ENCODE measurements at regions not wholly inside any gene's neighbourhood (a gene's known extent, or its start where the extent isn't known, plus 50 kb on each side); places are given as distances from the start of the nearest gene placed in this dataset.

GRCh38 chr7:12990440-12990839 lies 303.0 kb downstream of the ARL4A start:
- WGBS, 2 donors (ENCODE audit: extremely low coverage in 2 of 2, insufficient read length in 2 of 2, insufficient replicate concordance in 1 of 2): no CpG with 5 or more reads among the region's 4 CpGs
- Histone ChIP-seq H2BK12ac (ENCODE audit: low read length) (no peak overlapping the region), H3K9me3 (replicated peaks in 1 of 2; ENCODE audit: control insufficient read depth in 2 of 2, insufficient read depth in 1 of 2, low read depth in 1 of 2, low read length in 2 of 2) (peaks cover 0 to 8% of the 10 kb centered on the region in 2 donors), H3K27me3 (ENCODE audit: control insufficient read depth in 3 of 3, insufficient read depth in 3 of 3, low read depth in 1 of 3, low read length in 3 of 3) (no peaks in the 10 kb centered on the region), H4K91ac (ENCODE audit: low read depth, low read length, poor library complexity) (no peak overlapping the region), H3K27ac (replicated peaks; ENCODE audit: low read length) (no peak overlapping the region), H3K23ac (ENCODE audit: low read depth, low read length, poor library complexity) (no peak overlapping the region), H3K4ac (ENCODE audit: low read length) (no peak overlapping the region), H3K18ac (ENCODE audit: low read length) (no peak overlapping the region), H3K4me2 (ENCODE audit: insufficient read depth, low read length, poor library complexity, severe bottlenecking) (no peak overlapping the region), H2BK15ac (ENCODE audit: low read length) (no peak overlapping the region), H3K9ac (ENCODE audit: low read depth, low read length, poor library complexity) (no peak overlapping the region), H3K36me3 (replicated peaks in 1 of 2; ENCODE audit: control insufficient read depth in 2 of 2, insufficient read depth in 2 of 2, low read length in 2 of 2) (no peaks in the 10 kb centered on the region), H3K14ac (ENCODE audit: low read length) (no peak overlapping the region), H3K79me1 (ENCODE audit: low read depth, low read length) (no peaks in the 10 kb centered on the region), H4K8ac (ENCODE audit: low read depth, low read length) (no peak overlapping the region), H2BK120ac (ENCODE audit: low read depth, low read length) (no peak overlapping the region), H2BK5ac (ENCODE audit: low read length) (no peak overlapping the region), H2AFZ (ENCODE audit: low read length) (no peak overlapping the region), H3K4me1 (ENCODE audit: control insufficient read depth in 2 of 2, insufficient read depth in 1 of 2, low read depth in 1 of 2, low read length in 2 of 2) (no peaks in the 10 kb centered on the region), H3K4me3 (ENCODE audit: low read length in 2 of 2) (no peak overlapping the region), H2AK5ac (ENCODE audit: low read depth, low read length) (no peak overlapping the region)
- DNase-seq (ENCODE audit: low spot score): no peak

GRCh38 chr7:12993025-12993424 lies 305.6 kb downstream of the ARL4A start:
- H3K9ac ChIP-seq (ENCODE audit: low read depth, low read length, poor library complexity): no peak overlapping the region
- no peak overlapping the region for H2BK12ac ChIP-seq (ENCODE audit: low read length)
- no peak overlapping the region for H3K14ac ChIP-seq (ENCODE audit: low read length)
- no peak overlapping the region for H3K4me2 ChIP-seq (ENCODE audit: insufficient read depth, low read length, poor library complexity, severe bottlenecking)
- H3K18ac ChIP-seq (ENCODE audit: low read length): no peak overlapping the region
- H2BK15ac ChIP-seq (ENCODE audit: low read length): no peak overlapping the region
- no peak overlapping the region for H2AFZ ChIP-seq (ENCODE audit: low read length)
- no peak overlapping the region for H4K91ac ChIP-seq (ENCODE audit: low read depth, low read length, poor library complexity)
- peaks cover 0 to 11% of the 10 kb centered on the region in 2 donors for H3K9me3 ChIP-seq (replicated peaks in 1 of 2; ENCODE audit: control insufficient read depth in 2 of 2, insufficient read depth in 1 of 2, low read depth in 1 of 2, low read length in 2 of 2)
- no peak overlapping the region for H3K4me3 ChIP-seq (ENCODE audit: low read length in 2 of 2)
- no peak overlapping the region for H3K4ac ChIP-seq (ENCODE audit: low read length)
- no peaks in the 10 kb centered on the region for H3K36me3 ChIP-seq (replicated peaks in 1 of 2; ENCODE audit: control insufficient read depth in 2 of 2, insufficient read depth in 2 of 2, low read length in 2 of 2)
- H2AK5ac ChIP-seq (ENCODE audit: low read depth, low read length): no peak overlapping the region
- H2BK120ac ChIP-seq (ENCODE audit: low read depth, low read length): no peak overlapping the region
- no peaks in the 10 kb centered on the region for H3K4me1 ChIP-seq (ENCODE audit: control insufficient read depth in 2 of 2, insufficient read depth in 1 of 2, low read depth in 1 of 2, low read length in 2 of 2)
- H4K8ac ChIP-seq (ENCODE audit: low read depth, low read length): no peak overlapping the region
- no peak for DNase-seq (ENCODE audit: low spot score)
- H3K23ac ChIP-seq (ENCODE audit: low read depth, low read length, poor library complexity): no peak overlapping the region
- H3K79me1 ChIP-seq (ENCODE audit: low read depth, low read length): no peaks in the 10 kb centered on the region
- H3K27ac ChIP-seq (replicated peaks; ENCODE audit: low read length): no peak overlapping the region
- H2BK5ac ChIP-seq (ENCODE audit: low read length): no peak overlapping the region
- no peaks in the 10 kb centered on the region for H3K27me3 ChIP-seq (ENCODE audit: control insufficient read depth in 3 of 3, insufficient read depth in 3 of 3, low read depth in 1 of 3, low read length in 3 of 3)

GRCh38 chr7:12995912-12996469 lies 308.6 kb downstream of the ARL4A start:
- Histone ChIP-seq H2BK12ac (ENCODE audit: low read length) (no peak overlapping the region), H3K27me3 (ENCODE audit: control insufficient read depth in 3 of 3, insufficient read depth in 3 of 3, low read depth in 1 of 3, low read length in 3 of 3) (no peaks in the 10 kb centered on the region), H3K27ac (replicated peaks; ENCODE audit: low read length) (no peak overlapping the region), H3K36me3 (replicated peaks in 1 of 2; ENCODE audit: control insufficient read depth in 2 of 2, insufficient read depth in 2 of 2, low read length in 2 of 2) (no peaks in the 10 kb centered on the region), H2BK120ac (ENCODE audit: low read depth, low read length) (no peak overlapping the region), H3K4me3 (ENCODE audit: low read length in 2 of 2) (no peak overlapping the region), H3K14ac (ENCODE audit: low read length) (no peak overlapping the region), H3K18ac (ENCODE audit: low read length) (no peak overlapping the region), H4K8ac (ENCODE audit: low read depth, low read length) (no peak overlapping the region), H2BK5ac (ENCODE audit: low read length) (no peak overlapping the region), H2AK5ac (ENCODE audit: low read depth, low read length) (no peak overlapping the region), H2AFZ (ENCODE audit: low read length) (no peak overlapping the region), H3K4me2 (ENCODE audit: insufficient read depth, low read length, poor library complexity, severe bottlenecking) (no peak overlapping the region), H3K79me1 (ENCODE audit: low read depth, low read length) (no peaks in the 10 kb centered on the region), H4K91ac (ENCODE audit: low read depth, low read length, poor library complexity) (no peak overlapping the region), H3K9me3 (replicated peaks in 1 of 2; ENCODE audit: control insufficient read depth in 2 of 2, insufficient read depth in 1 of 2, low read depth in 1 of 2, low read length in 2 of 2) (peaks cover 0 to 14% of the 10 kb centered on the region in 2 donors), H2BK15ac (ENCODE audit: low read length) (no peak overlapping the region), H3K9ac (ENCODE audit: low read depth, low read length, poor library complexity) (no peak overlapping the region), H3K23ac (ENCODE audit: low read depth, low read length, poor library complexity) (no peak overlapping the region), H3K4me1 (ENCODE audit: control insufficient read depth in 2 of 2, insufficient read depth in 1 of 2, low read depth in 1 of 2, low read length in 2 of 2) (no peaks in the 10 kb centered on the region), H3K4ac (ENCODE audit: low read length) (no peak overlapping the region)
- no peak for DNase-seq (ENCODE audit: low spot score)
- WGBS, 2 donors (ENCODE audit: extremely low coverage in 2 of 2, insufficient read length in 2 of 2, insufficient replicate concordance in 1 of 2): no CpG with 5 or more reads among the region's 2 CpGs

- no peak overlapping the region for H3K23ac ChIP-seq (ENCODE audit: low read depth, low read length, poor library complexity)
- H2BK15ac ChIP-seq (ENCODE audit: low read length): no peak overlapping the region
- WGBS, 2 donors (ENCODE audit: extremely low coverage in 2 of 2, insufficient read length in 2 of 2, insufficient replicate concordance in 1 of 2): no CpG with 5 or more reads among the region's 1 CpG
- DNase-seq (ENCODE audit: low spot score): no peak
- no peak overlapping the region for H2AFZ ChIP-seq (ENCODE audit: low read length)
- no peak overlapping the region for H2AK5ac ChIP-seq (ENCODE audit: low read depth, low read length)
- no peak overlapping the region for H3K4me2 ChIP-seq (ENCODE audit: insufficient read depth, low read length, poor library complexity, severe bottlenecking)
- H3K14ac ChIP-seq (ENCODE audit: low read length): no peak overlapping the region
- no peak overlapping the region for H3K9ac ChIP-seq (ENCODE audit: low read depth, low read length, poor library complexity)
- H2BK12ac ChIP-seq (ENCODE audit: low read length): no peak overlapping the region
- no peak overlapping the region for H2BK5ac ChIP-seq (ENCODE audit: low read length)
- no peak overlapping the region for H3K27ac ChIP-seq (replicated peaks; ENCODE audit: low read length)
- no peak overlapping the region for H4K8ac ChIP-seq (ENCODE audit: low read depth, low read length)
- H4K91ac ChIP-seq (ENCODE audit: low read depth, low read length, poor library complexity): no peak overlapping the region
- no peaks in the 10 kb centered on the region for H3K4me1 ChIP-seq (ENCODE audit: control insufficient read depth in 2 of 2, insufficient read depth in 1 of 2, low read depth in 1 of 2, low read length in 2 of 2)
- no peak overlapping the region for H3K4me3 ChIP-seq (ENCODE audit: low read length in 2 of 2)
- no peaks in the 10 kb centered on the region for H3K79me1 ChIP-seq (ENCODE audit: low read depth, low read length)
- H3K18ac ChIP-seq (ENCODE audit: low read length): no peak overlapping the region
- H2BK120ac ChIP-seq (ENCODE audit: low read depth, low read length): no peak overlapping the region
- H3K4ac ChIP-seq (ENCODE audit: low read length): no peak overlapping the region
- H3K36me3 ChIP-seq (replicated peaks in 1 of 2; ENCODE audit: control insufficient read depth in 2 of 2, insufficient read depth in 2 of 2, low read length in 2 of 2): no peaks in the 10 kb centered on the region
- no peaks in the 10 kb centered on the region for H3K27me3 ChIP-seq (ENCODE audit: control insufficient read depth in 3 of 3, insufficient read depth in 3 of 3, low read depth in 1 of 3, low read length in 3 of 3)
- H3K9me3 ChIP-seq (replicated peaks in 1 of 2; ENCODE audit: control insufficient read depth in 2 of 2, insufficient read depth in 1 of 2, low read depth in 1 of 2, low read length in 2 of 2): peaks cover 3 to 57% of the 10 kb centered on the region in 2 donors
These were observed 319.9 kb downstream of the ARL4A start for GRCh38 chr7:13007331-13007730.

All from neuronal stem cell (in vitro differentiated cells).